Naive thymus-derived CD8-positive, alpha-beta T cell (primary cell): ENCODE measurements at regions not wholly inside any gene's neighbourhood (a gene's known extent, or its start where the extent isn't known, plus 50 kb on each side); places are given as distances from the start of the nearest gene placed in this dataset.

Experiments used
- ATAC-seq, 2 donors: fragments of 150-1000 bp; cut with Tn5 transposase in 1 of 2; sonication (Bioruptor Pico), chemical (Tn5 transposase) in 1 of 2; 1 replicate in 1 of 2; 2 replicates in 1 of 2; pipeline ENCODE4 v1.10.0; 2021; ENCODE audit warnings: mild to moderate bottlenecking in 2 of 2, moderate library complexity in 2 of 2
- POLR2A ChIA-PET: fragments of 350-600 bp; sonication (Branson Sonifier 250); formaldehyde crosslinking; loops from one replicate; lab custom pipeline; 2021; ENCODE audit warnings: antibody characterized with exemption; lab: Charles Lee
- DNase-seq, 10 donors: peaks; one replicate each; pipeline versions ENCODE4 v3.0.0 to v3.0.0-alpha.2; 2020 to 2022
- H3K27ac Mint-ChIP-seq, 10 donors: one replicate each; pipeline ENCODE4 v1.8.0; 2020 to 2022; ENCODE audit warnings: mild to moderate bottlenecking in 10 of 10, mixed read lengths in 10 of 10, moderate library complexity in 4 of 10, inconsistent platforms in 1 of 10
- H3K27me3 Mint-ChIP-seq, 5 donors: one replicate each; pipeline ENCODE4 v1.8.0; 2021 to 2022; ENCODE audit warnings: mixed read lengths in 5 of 5
- H3K36me3 Mint-ChIP-seq, 3 donors: one replicate each; pipeline ENCODE4 v1.8.0; 2020 to 2022; ENCODE audit warnings: mixed read lengths in 3 of 3, mild to moderate bottlenecking in 2 of 3, inconsistent platforms in 1 of 3
- H3K4me1 Mint-ChIP-seq, 4 donors: one replicate each; pipeline ENCODE4 v1.8.0; 2021 to 2022; ENCODE audit warnings: mixed read lengths in 4 of 4
- H3K4me3 Mint-ChIP-seq, 10 donors: one replicate each; pipeline ENCODE4 v1.8.0; 2020 to 2022; ENCODE audit warnings: mild to moderate bottlenecking in 10 of 10, mixed read lengths in 10 of 10, moderate library complexity in 6 of 10, inconsistent platforms in 1 of 10
- H3K9me3 Mint-ChIP-seq, 9 donors: one replicate each; pipeline ENCODE4 v1.8.0; 2020 to 2022; ENCODE audit warnings: mixed read lengths in 9 of 9, mild to moderate bottlenecking in 3 of 9, inconsistent platforms in 1 of 9, moderate library complexity in 1 of 9

GRCh38 chr1:42017259-42017658, 98.5 kb upstream of the HIVEP3 start:
- DNase-seq (no peak), ATAC-seq (no peak)
- Mint-ChIP-seq H3K4me3 (no peak overlapping the region), H3K9me3 (peaks cover 0 to 7% (median 0%) of the 10 kb centered on the region in 9 donors), H3K36me3 (peaks cover 2 to 9% (median 5%) of the 10 kb centered on the region in 3 donors), H3K27ac (no peak overlapping the region), H3K4me1 (peaks cover 12 to 25% (median 23%) of the 10 kb centered on the region in 4 donors), H3K27me3 (no peaks in the 10 kb centered on the region)
- POLR2A ChIA-PET: no interaction called here

GRCh38 chr1:42014823-42015222, 96.1 kb upstream of the HIVEP3 start:
- no peaks in the 10 kb centered on the region for H3K27me3 Mint-ChIP-seq
- DNase-seq: no peak
- peak overlapping the region in 1 of 10 donors; percentile 29 for H3K4me3 Mint-ChIP-seq
- POLR2A ChIA-PET: no interaction called here
- H3K27ac Mint-ChIP-seq: no peak overlapping the region
- peaks cover 0 to 2% (median under 1%) of the 10 kb centered on the region in 3 donors for H3K36me3 Mint-ChIP-seq
- ATAC-seq: no peak
- peaks cover 15 to 34% (median 29%) of the 10 kb centered on the region in 4 donors for H3K4me1 Mint-ChIP-seq
- peaks cover 0 to 7% (median 0%) of the 10 kb centered on the region in 9 donors for H3K9me3 Mint-ChIP-seq

- Mint-ChIP-seq H3K4me3 (peak overlapping the region; percentile 16 to 81 (median 62)), H3K27ac (peak overlapping the region in 8 of 10 donors; percentile 14 to 86 (median 66)), H3K36me3 (peaks cover 0 to 2% (median 0%) of the 10 kb centered on the region in 3 donors), H3K9me3 (peaks cover 0 to 7% (median 0%) of the 10 kb centered on the region in 9 donors), H3K27me3 (no peaks in the 10 kb centered on the region), H3K4me1 (peaks cover 19 to 42% (median 37%) of the 10 kb centered on the region in 4 donors)
- ATAC-seq (no peak), DNase-seq (peak in 1 of 10 donors; percentile 13)
- POLR2A ChIA-PET: no interaction called here
Measured at GRCh38 chr1:42013881-42014470, 95.3 kb upstream of the HIVEP3 start.

- POLR2A ChIA-PET: no interaction called here
Measured at GRCh38 chr1:42012852-42013251, 94.1 kb upstream of the HIVEP3 start.

GRCh38 chr1:42010381-42010780, 91.7 kb upstream of the HIVEP3 start:
- H3K27ac Mint-ChIP-seq: no peak overlapping the region
- POLR2A ChIA-PET: no interaction called here
- H3K4me3 Mint-ChIP-seq: no peak overlapping the region
- H3K36me3 Mint-ChIP-seq: peaks cover 0 to 2% (median 0%) of the 10 kb centered on the region in 3 donors
- DNase-seq (no peak), ATAC-seq (no peak)
- peaks cover 18 to 43% (median 36%) of the 10 kb centered on the region in 4 donors for H3K4me1 Mint-ChIP-seq
- H3K9me3 Mint-ChIP-seq: no peaks in the 10 kb centered on the region
- no peaks in the 10 kb centered on the region for H3K27me3 Mint-ChIP-seq

More at GRCh38 chr1:42012852-42013251, 94.1 kb upstream of the HIVEP3 start:
- no peak for DNase-seq
- ATAC-seq: no peak
- Mint-ChIP-seq H3K4me1 (peaks cover 19 to 45% (median 39%) of the 10 kb centered on the region in 4 donors), H3K27ac (peak overlapping the region in 1 of 10 donors; percentile 86), H3K36me3 (peaks cover 0 to 2% (median 0%) of the 10 kb centered on the region in 3 donors), H3K4me3 (no peak overlapping the region), H3K9me3 (peaks cover 0 to under 1% (median 0%) of the 10 kb centered on the region in 9 donors), H3K27me3 (no peaks in the 10 kb centered on the region)

GRCh38 chr1:42008264-42008663, 89.5 kb upstream of the HIVEP3 start:
- Mint-ChIP-seq H3K36me3 (no peaks in the 10 kb centered on the region), H3K27me3 (no peaks in the 10 kb centered on the region), H3K4me1 (peaks cover 9 to 24% (median 18%) of the 10 kb centered on the region in 4 donors), H3K4me3 (no peak overlapping the region), H3K9me3 (no peaks in the 10 kb centered on the region), H3K27ac (no peak overlapping the region)
- DNase-seq: no peak
- POLR2A ChIA-PET: no interaction called here
- no peak for ATAC-seq

GRCh38 chr1:42006836-42007235, 88.1 kb upstream of the HIVEP3 start:
- Mint-ChIP-seq H3K4me1 (peaks cover 9 to 22% (median 16%) of the 10 kb centered on the region in 4 donors), H3K36me3 (no peaks in the 10 kb centered on the region)
- POLR2A ChIA-PET: no interaction called here

GRCh38 chr1:42006093-42006492, 87.4 kb upstream of the HIVEP3 start:
- POLR2A ChIA-PET: interaction anchor here (1.0 kb wide), 1 partner anchor 110 kb away, joined by 4 read pairs; no protein-coding TSS in a partner anchor
- H3K36me3 Mint-ChIP-seq: no peaks in the 10 kb centered on the region
- H3K4me1 Mint-ChIP-seq: peaks cover 9 to 22% (median 16%) of the 10 kb centered on the region in 4 donors
- DNase-seq (no peak), ATAC-seq (no peak)
- no peaks in the 10 kb centered on the region for H3K27me3 Mint-ChIP-seq
- no peaks in the 10 kb centered on the region for H3K9me3 Mint-ChIP-seq
- H3K27ac Mint-ChIP-seq: no peak overlapping the region
- H3K4me3 Mint-ChIP-seq: no peak overlapping the region

More at GRCh38 chr1:42006836-42007235, 88.1 kb upstream of the HIVEP3 start:
- H3K4me3 Mint-ChIP-seq: no peak overlapping the region
- H3K27ac Mint-ChIP-seq: no peak overlapping the region
- ATAC-seq (no peak), DNase-seq (no peak)
- H3K9me3 Mint-ChIP-seq: no peaks in the 10 kb centered on the region
- no peaks in the 10 kb centered on the region for H3K27me3 Mint-ChIP-seq

GRCh38 chr1:42005530-42005929, 86.8 kb upstream of the HIVEP3 start:
- Mint-ChIP-seq H3K4me1 (peaks cover 11 to 20% (median 14%) of the 10 kb centered on the region in 4 donors), H3K4me3 (no peak overlapping the region), H3K27ac (no peak overlapping the region), H3K27me3 (no peaks in the 10 kb centered on the region), H3K9me3 (no peaks in the 10 kb centered on the region), H3K36me3 (no peaks in the 10 kb centered on the region)
- DNase-seq (no peak), ATAC-seq (no peak)
- POLR2A ChIA-PET: interaction anchor here (1.0 kb wide), 1 partner anchor 109 kb away, joined by 4 read pairs; no protein-coding TSS in a partner anchor

GRCh38 chr1:42004860-42005259, 86.1 kb upstream of the HIVEP3 start:
- DNase-seq: no peak
- H3K4me1 Mint-ChIP-seq: peaks cover 8 to 16% (median 10%) of the 10 kb centered on the region in 4 donors
- no peak overlapping the region for H3K27ac Mint-ChIP-seq
- no peak overlapping the region for H3K4me3 Mint-ChIP-seq
- no peak for ATAC-seq
- no peaks in the 10 kb centered on the region for H3K27me3 Mint-ChIP-seq
- H3K9me3 Mint-ChIP-seq: no peaks in the 10 kb centered on the region
- H3K36me3 Mint-ChIP-seq: no peaks in the 10 kb centered on the region
- POLR2A ChIA-PET: no interaction called here

GRCh38 chr1:42004322-42004721, 85.6 kb upstream of the HIVEP3 start:
- no peak for ATAC-seq
- Mint-ChIP-seq H3K9me3 (no peaks in the 10 kb centered on the region), H3K36me3 (no peaks in the 10 kb centered on the region), H3K27me3 (no peaks in the 10 kb centered on the region), H3K4me1 (peaks cover 4 to 11% (median 6%) of the 10 kb centered on the region in 4 donors), H3K4me3 (no peak overlapping the region), H3K27ac (no peak overlapping the region)
- DNase-seq: no peak
- POLR2A ChIA-PET: no interaction called here

GRCh38 chr1:42003433-42003832, 84.7 kb upstream of the HIVEP3 start:
- Mint-ChIP-seq H3K4me1 (peaks cover 0 to 4% (median 3%) of the 10 kb centered on the region in 4 donors), H3K27me3 (no peaks in the 10 kb centered on the region), H3K4me3 (no peak overlapping the region), H3K9me3 (no peaks in the 10 kb centered on the region), H3K36me3 (no peaks in the 10 kb centered on the region), H3K27ac (peak overlapping the region in 1 of 10 donors; percentile 25)
- no peak for ATAC-seq
- POLR2A ChIA-PET: no interaction called here
- DNase-seq: no peak

- no peak overlapping the region for H3K27ac Mint-ChIP-seq
- DNase-seq: no peak
- H3K36me3 Mint-ChIP-seq: no peaks in the 10 kb centered on the region
- no peaks in the 10 kb centered on the region for H3K27me3 Mint-ChIP-seq
- POLR2A ChIA-PET: no interaction called here
- no peaks in the 10 kb centered on the region for H3K9me3 Mint-ChIP-seq
- peaks cover 0 to 8% (median 4%) of the 10 kb centered on the region in 4 donors for H3K4me1 Mint-ChIP-seq
- ATAC-seq: no peak
- no peak overlapping the region for H3K4me3 Mint-ChIP-seq
Measured at GRCh38 chr1:42002220-42002619, 83.5 kb upstream of the HIVEP3 start.
